ENCODE measurements at regions not wholly inside any gene's neighbourhood (a gene's known extent, or its start where the extent isn't known, plus 50 kb on each side); places are given as distances from the start of the nearest gene placed in this dataset.
"Not testable (repeated sequence)": the region's sequence is repeated elsewhere in the genome, so short reads cannot be mapped to it uniquely, and the experiment has no call there.

DNA sequence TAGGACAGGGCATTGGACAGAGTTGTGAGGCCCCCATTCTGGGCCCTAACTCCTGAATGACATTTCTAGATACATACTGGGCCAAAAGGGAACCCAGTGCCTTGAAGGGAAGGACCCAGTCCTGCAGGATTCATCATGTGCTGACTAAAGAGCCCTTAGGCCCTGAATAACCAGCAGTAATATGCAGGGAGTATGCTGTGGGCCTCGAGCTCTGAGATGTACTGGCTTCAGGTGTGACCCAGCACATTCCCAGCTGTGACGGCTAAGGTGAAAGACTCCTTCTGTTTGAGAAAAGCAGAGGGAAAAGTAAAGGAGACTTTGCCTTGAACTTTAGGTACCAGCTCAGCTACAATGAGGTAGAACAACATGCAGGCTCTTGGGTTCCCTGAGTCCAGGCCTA, 138.2 kb upstream of the HUWE1 start:
- no peak overlapping the region for H3K9ac ChIP-seq (ENCODE audit: insufficient read depth, low read length, poor library complexity, severe bottlenecking)
- H3K27me3 Mint-ChIP-seq (ENCODE audit: low read depth in 3 of 3), result peaks cover 0 to 9% (median 1%) of the 10 kb centered on the region in 3 donors
- H3K9me3 ChIP-seq (replicated peaks in 1 of 2; ENCODE audit: control insufficient read depth in 1 of 2, insufficient read depth in 1 of 2, low read length in 2 of 2), result no peaks in the 10 kb centered on the region
- H3K27ac ChIP-seq (ENCODE audit: low read depth in 1 of 2, low read length in 2 of 2), result no peak overlapping the region
- DNase-seq, result no peak
- no peak overlapping the region for H3K27ac Mint-ChIP-seq
- 81% methylated on average over 2 of the region's 2 CpGs for WGBS (ENCODE audit: insufficient coverage)
- H2AFZ ChIP-seq (ENCODE audit: insufficient read depth, low read depth, low read length, poor library complexity, severe bottlenecking), result no peak overlapping the region
- intact Hi-C loops (cut with micrococcal nuclease), result no loop called here
- no peaks in the 10 kb centered on the region for H3K27me3 ChIP-seq (ENCODE audit: control insufficient read depth in 2 of 2, insufficient read depth in 2 of 2, low read length in 2 of 2)
- H3K36me3 Mint-ChIP-seq, result no peaks in the 10 kb centered on the region
- H3K4me1 ChIP-seq (ENCODE audit: control insufficient read depth in 1 of 2, insufficient read depth in 2 of 2, low read length in 2 of 2), result peaks cover 0 to 7% of the 10 kb centered on the region in 2 donors
- H3K9me3 Mint-ChIP-seq, result peaks cover 2 to 5% (median 4%) of the 10 kb centered on the region in 7 donors
- no peak overlapping the region for H3K4me2 ChIP-seq (replicated peaks; ENCODE audit: extremely low read depth, low read length, poor library complexity, severe bottlenecking)
- no peak overlapping the region for H3K4me3 ChIP-seq (replicated peaks in 1 of 3; ENCODE audit: low read depth in 2 of 3, low read length in 3 of 3)
- TF ChIP-seq, protein P1, sequence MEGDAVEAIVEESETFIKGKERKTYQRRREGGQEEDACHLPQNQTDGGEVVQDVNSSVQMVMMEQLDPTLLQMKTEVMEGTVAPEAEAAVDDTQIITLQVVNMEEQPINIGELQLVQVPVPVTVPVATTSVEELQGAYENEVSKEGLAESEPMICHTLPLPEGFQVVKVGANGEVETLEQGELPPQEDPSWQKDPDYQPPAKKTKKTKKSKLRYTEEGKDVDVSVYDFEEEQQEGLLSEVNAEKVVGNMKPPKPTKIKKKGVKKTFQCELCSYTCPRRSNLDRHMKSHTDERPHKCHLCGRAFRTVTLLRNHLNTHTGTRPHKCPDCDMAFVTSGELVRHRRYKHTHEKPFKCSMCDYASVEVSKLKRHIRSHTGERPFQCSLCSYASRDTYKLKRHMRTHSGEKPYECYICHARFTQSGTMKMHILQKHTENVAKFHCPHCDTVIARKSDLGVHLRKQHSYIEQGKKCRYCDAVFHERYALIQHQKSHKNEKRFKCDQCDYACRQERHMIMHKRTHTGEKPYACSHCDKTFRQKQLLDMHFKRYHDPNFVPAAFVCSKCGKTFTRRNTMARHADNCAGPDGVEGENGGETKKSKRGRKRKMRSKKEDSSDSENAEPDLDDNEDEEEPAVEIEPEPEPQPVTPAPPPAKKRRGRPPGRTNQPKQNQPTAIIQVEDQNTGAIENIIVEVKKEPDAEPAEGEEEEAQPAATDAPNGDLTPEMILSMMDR (IDR thresholded peaks at IDR 0.05), result no peak
- peaks cover 9% of the 10 kb centered on the region for H3K4me1 Mint-ChIP-seq
- H3K36me3 ChIP-seq (replicated peaks in 1 of 2; ENCODE audit: control insufficient read depth in 1 of 2, insufficient read depth in 2 of 2, low read length in 2 of 2), result no peaks in the 10 kb centered on the region
- H3K79me2 ChIP-seq (ENCODE audit: insufficient read depth, low read length), result no peaks in the 10 kb centered on the region
- H3K4me3 Mint-ChIP-seq, result no peak overlapping the region
- H4K20me1 ChIP-seq (ENCODE audit: insufficient read depth, low read length), result no peaks in the 10 kb centered on the region

DNA sequence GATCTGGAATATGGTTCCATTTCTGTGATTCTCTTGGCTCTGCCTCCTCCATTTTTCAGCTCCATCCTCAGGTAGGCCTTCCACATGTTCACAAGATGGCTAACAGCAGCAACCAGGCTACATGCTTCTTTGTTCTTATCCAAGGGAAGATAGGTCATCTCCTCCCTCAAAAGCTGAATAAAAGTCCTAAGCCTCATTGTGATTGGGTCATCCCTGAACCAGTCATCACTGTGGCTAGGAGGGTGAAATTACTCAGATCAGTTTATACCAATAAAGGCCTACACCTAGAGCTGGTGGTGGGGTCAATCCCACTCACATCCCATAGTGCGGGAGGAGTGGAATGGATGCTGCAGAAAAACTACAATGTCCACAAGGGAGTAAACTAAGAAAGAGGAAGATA, 131.6 kb upstream of the HUWE1 start:
- H3K36me3 Mint-ChIP-seq; H3K27ac Mint-ChIP-seq; H3K27ac ChIP-seq (ENCODE audit: low read depth in 1 of 2, low read length in 2 of 2); H3K4me3 Mint-ChIP-seq; H4K20me1 ChIP-seq (ENCODE audit: insufficient read depth, low read length); H3K9me3 ChIP-seq (replicated peaks in 1 of 2; ENCODE audit: control insufficient read depth in 1 of 2, insufficient read depth in 1 of 2, low read length in 2 of 2); H3K4me2 ChIP-seq (replicated peaks; ENCODE audit: extremely low read depth, low read length, poor library complexity, severe bottlenecking); H3K27me3 Mint-ChIP-seq (ENCODE audit: low read depth in 3 of 3); H3K4me1 Mint-ChIP-seq; H3K27me3 ChIP-seq (ENCODE audit: control insufficient read depth in 2 of 2, insufficient read depth in 2 of 2, low read length in 2 of 2); H3K9ac ChIP-seq (ENCODE audit: insufficient read depth, low read length, poor library complexity, severe bottlenecking); H3K4me1 ChIP-seq (ENCODE audit: control insufficient read depth in 1 of 2, insufficient read depth in 2 of 2, low read length in 2 of 2); H3K9me3 Mint-ChIP-seq; H3K4me3 ChIP-seq (replicated peaks in 1 of 3; ENCODE audit: low read depth in 2 of 3, low read length in 3 of 3); H3K79me2 ChIP-seq (ENCODE audit: insufficient read depth, low read length); H3K36me3 ChIP-seq (replicated peaks in 1 of 2; ENCODE audit: control insufficient read depth in 1 of 2, insufficient read depth in 2 of 2, low read length in 2 of 2); H2AFZ ChIP-seq (ENCODE audit: insufficient read depth, low read depth, low read length, poor library complexity, severe bottlenecking); DNase-seq; intact Hi-C loops (cut with micrococcal nuclease): not testable (repeated sequence)
- WGBS (ENCODE audit: insufficient coverage), result no CpG with 5 or more reads among the region's 1 CpG

Data from CD14-positive monocyte (primary cell).